ENCODE measurements at regions not wholly inside any gene's neighbourhood (a gene's known extent, or its start where the extent isn't known, plus 50 kb on each side); places are given as distances from the start of the nearest gene placed in this dataset.
"Not testable (repeated sequence)": the region's sequence is repeated elsewhere in the genome, so short reads cannot be mapped to it uniquely, and the experiment has no call there.

DNA sequence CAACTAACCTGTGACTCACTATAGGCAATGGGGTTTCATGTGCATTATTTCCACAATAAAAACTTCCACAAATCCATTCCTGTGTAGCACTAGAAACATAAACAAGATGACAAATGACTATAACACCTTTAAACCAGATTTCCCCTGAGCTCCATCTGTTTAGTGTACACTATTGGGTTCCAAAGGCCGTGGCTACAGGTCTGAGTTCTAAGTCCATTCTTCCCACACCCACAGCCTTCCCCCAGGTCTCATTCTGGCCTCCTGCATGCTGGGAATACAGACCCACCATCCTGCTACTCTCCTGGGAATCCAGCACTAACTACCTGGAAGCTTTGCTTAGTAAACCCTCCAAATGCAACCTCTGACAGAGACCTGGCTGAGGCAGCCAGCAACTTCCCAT is 460.2 kb downstream of the RPIA start:
- not testable (repeated sequence) for TF ChIP-seq POLR2AphosphoS5, CTCF (IDR thresholded peaks at IDR 0.05)
